ENCODE measurements at regions not wholly inside any gene's neighbourhood (a gene's known extent, or its start where the extent isn't known, plus 50 kb on each side); places are given as distances from the start of the nearest gene placed in this dataset.
"Not testable (repeated sequence)": the region's sequence is repeated elsewhere in the genome, so short reads cannot be mapped to it uniquely, and the experiment has no call there.

DNA sequence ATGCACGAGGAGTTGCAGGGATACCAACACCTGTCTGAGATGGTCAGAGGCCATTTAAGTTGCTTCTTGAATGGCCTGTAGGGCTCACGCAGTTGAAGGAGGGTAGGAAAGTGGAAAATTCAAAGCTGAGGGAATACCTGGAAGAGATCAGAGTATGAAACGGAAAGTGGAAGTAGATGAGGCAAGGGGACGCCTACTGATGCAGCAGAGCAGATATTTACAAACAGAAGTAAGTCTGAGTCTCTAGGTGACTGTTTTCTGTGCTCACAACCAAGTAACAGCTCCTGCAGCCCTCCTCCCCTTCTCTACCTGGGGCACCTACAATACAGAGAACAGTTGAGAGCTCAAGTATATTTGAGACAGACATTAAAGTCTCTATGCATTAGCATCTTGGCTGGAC lies 57.5 kb upstream of the CCN1 start:
- not testable (repeated sequence) for TF ChIP-seq POLR2A (IDR thresholded peaks at IDR 0.05)
- TF ChIP-seq, protein P1, sequence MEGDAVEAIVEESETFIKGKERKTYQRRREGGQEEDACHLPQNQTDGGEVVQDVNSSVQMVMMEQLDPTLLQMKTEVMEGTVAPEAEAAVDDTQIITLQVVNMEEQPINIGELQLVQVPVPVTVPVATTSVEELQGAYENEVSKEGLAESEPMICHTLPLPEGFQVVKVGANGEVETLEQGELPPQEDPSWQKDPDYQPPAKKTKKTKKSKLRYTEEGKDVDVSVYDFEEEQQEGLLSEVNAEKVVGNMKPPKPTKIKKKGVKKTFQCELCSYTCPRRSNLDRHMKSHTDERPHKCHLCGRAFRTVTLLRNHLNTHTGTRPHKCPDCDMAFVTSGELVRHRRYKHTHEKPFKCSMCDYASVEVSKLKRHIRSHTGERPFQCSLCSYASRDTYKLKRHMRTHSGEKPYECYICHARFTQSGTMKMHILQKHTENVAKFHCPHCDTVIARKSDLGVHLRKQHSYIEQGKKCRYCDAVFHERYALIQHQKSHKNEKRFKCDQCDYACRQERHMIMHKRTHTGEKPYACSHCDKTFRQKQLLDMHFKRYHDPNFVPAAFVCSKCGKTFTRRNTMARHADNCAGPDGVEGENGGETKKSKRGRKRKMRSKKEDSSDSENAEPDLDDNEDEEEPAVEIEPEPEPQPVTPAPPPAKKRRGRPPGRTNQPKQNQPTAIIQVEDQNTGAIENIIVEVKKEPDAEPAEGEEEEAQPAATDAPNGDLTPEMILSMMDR (IDR thresholded peaks at IDR 0.05), result not testable (repeated sequence)
